T-helper 9 cell (primary cell): ENCODE measurements at regions not wholly inside any gene's neighbourhood (a gene's known extent, or its start where the extent isn't known, plus 50 kb on each side); places are given as distances from the start of the nearest gene placed in this dataset.

ENCODE experiments used
- DNase-seq: peaks from one replicate; pipeline ENCODE4 v3.0.0-alpha.2; 2020

GRCh38 chr2:172333978-172334330, 93.4 kb upstream of the ITGA6 start:
- no peak for DNase-seq

GRCh38 chr2:172334988-172335387, 92.4 kb upstream of the ITGA6 start:
- DNase-seq, result no peak

- DNase-seq, result no peak
Observed at GRCh38 chr2:172335736-172336135, 91.7 kb upstream of the ITGA6 start.

GRCh38 chr2:172336681-172337080, 90.7 kb upstream of the ITGA6 start:
- DNase-seq, result no peak

- no peak for DNase-seq
Observed at GRCh38 chr2:172339371-172340010, 87.9 kb upstream of the ITGA6 start.

GRCh38 chr2:172340394-172340793, 87.0 kb upstream of the ITGA6 start:
- DNase-seq, result no peak

GRCh38 chr2:172342078-172342477, 85.3 kb upstream of the ITGA6 start:
- no peak for DNase-seq

- DNase-seq, result no peak
Observed at GRCh38 chr2:172342611-172343010, 84.8 kb upstream of the ITGA6 start.

- DNase-seq, result no peak
Observed at GRCh38 chr2:172344159-172344558, 83.2 kb upstream of the ITGA6 start.

GRCh38 chr2:172345956-172346555, 81.3 kb upstream of the ITGA6 start:
- DNase-seq, result no peak

- DNase-seq, result no peak
Observed at GRCh38 chr2:172348555-172349288, 78.7 kb upstream of the ITGA6 start.

- no peak for DNase-seq
Observed at GRCh38 chr2:172350839-172351479, 76.4 kb upstream of the ITGA6 start.

- no peak for DNase-seq
Observed at GRCh38 chr2:172351586-172351985, 75.8 kb upstream of the ITGA6 start.

GRCh38 chr2:172354347-172354746, 73.0 kb upstream of the ITGA6 start:
- no peak for DNase-seq

- DNase-seq, result no peak
Observed at GRCh38 chr2:172357442-172357841, 69.9 kb upstream of the ITGA6 start.

GRCh38 chr2:172358691-172359556, 68.5 kb upstream of the ITGA6 start:
- no peak for DNase-seq

GRCh38 chr2:172361360-172361759, 66.0 kb upstream of the ITGA6 start:
- DNase-seq, result no peak

GRCh38 chr2:172361840-172362239, 65.5 kb upstream of the ITGA6 start:
- no peak for DNase-seq

GRCh38 chr2:172364261-172364660, 63.1 kb upstream of the ITGA6 start:
- DNase-seq, result no peak

GRCh38 chr2:172366596-172367150, 60.7 kb upstream of the ITGA6 start:
- no peak for DNase-seq

- no peak for DNase-seq
Observed at GRCh38 chr2:172370821-172371455, 56.4 kb upstream of the ITGA6 start.

- DNase-seq, result no peak
Observed at GRCh38 chr2:172372436-172372835, 55.0 kb upstream of the ITGA6 start.
